ENCODE measurements at regions not wholly inside any gene's neighbourhood (a gene's known extent, or its start where the extent isn't known, plus 50 kb on each side); places are given as distances from the start of the nearest gene placed in this dataset.

- peak; percentile 25 to 58 (median 40) for DNase-seq
Measured at GRCh38 chr5:40386289-40386688, 293.4 kb upstream of the PTGER4 start.

- peak in 2 of 4 experiments; percentile 13 to 36 for DNase-seq
Measured at GRCh38 chr5:40385544-40385943, 294.2 kb upstream of the PTGER4 start.

GRCh38 chr5:40384782-40385390 is 294.8 kb upstream of the PTGER4 start:
- peak; percentile 41 to 90 (median 68) for DNase-seq

- DNase-seq = peak; percentile 27 to 70 (median 52)
Measured at GRCh38 chr5:40383749-40384651, 295.7 kb upstream of the PTGER4 start.

- no peak for DNase-seq
Measured at GRCh38 chr5:40381676-40382363, 297.9 kb upstream of the PTGER4 start.

- no peak for DNase-seq
Measured at GRCh38 chr5:40381016-40381415, 298.7 kb upstream of the PTGER4 start.

GRCh38 chr5:40378396-40379177 is 301.1 kb upstream of the PTGER4 start:
- DNase-seq = peak; percentile 19 to 58 (median 43)

GRCh38 chr5:40376566-40376965 is 303.1 kb upstream of the PTGER4 start:
- no peak for DNase-seq

GRCh38 chr5:40374853-40375252 is 304.9 kb upstream of the PTGER4 start:
- no peak for DNase-seq

- DNase-seq = no peak
Measured at GRCh38 chr5:40368200-40368599, 311.5 kb upstream of the PTGER4 start.

GRCh38 chr5:40367255-40367654 is 312.5 kb upstream of the PTGER4 start:
- peak in 3 of 4 experiments; percentile 19 to 32 (median 28) for DNase-seq

GRCh38 chr5:40365342-40366330 is 314.1 kb upstream of the PTGER4 start:
- peak in 3 of 4 experiments; percentile 23 to 83 (median 76) for DNase-seq

- no peak for DNase-seq
Measured at GRCh38 chr5:40364441-40364840, 315.3 kb upstream of the PTGER4 start.

- no peak for DNase-seq
Measured at GRCh38 chr5:40361378-40361777, 318.3 kb upstream of the PTGER4 start.

GRCh38 chr5:40360685-40361084 is 319.0 kb upstream of the PTGER4 start:
- DNase-seq = no peak

- DNase-seq = no peak
Measured at GRCh38 chr5:40359832-40360231, 319.9 kb upstream of the PTGER4 start.

GRCh38 chr5:40359093-40359492 is 320.6 kb upstream of the PTGER4 start:
- no peak for DNase-seq

GRCh38 chr5:40356248-40356647 is 323.5 kb upstream of the PTGER4 start:
- peak; percentile 63 to 91 (median 79) for DNase-seq

- peak; percentile 24 to 57 (median 40) for DNase-seq
Measured at GRCh38 chr5:40355846-40356245, 323.9 kb upstream of the PTGER4 start.

GRCh38 chr5:40355181-40355580 is 324.5 kb upstream of the PTGER4 start:
- DNase-seq = no peak

GRCh38 chr5:40354171-40354570 is 325.5 kb upstream of the PTGER4 start:
- no peak for DNase-seq

All from suppressor macrophage (primary cell).